Liver (tissue), 8 donors: ENCODE measurements at regions not wholly inside any gene's neighbourhood (a gene's known extent, or its start where the extent isn't known, plus 50 kb on each side); places are given as distances from the start of the nearest gene placed in this dataset.

Source experiments
- DNase-seq: peaks from one replicate; pipeline ENCODE4 v3.0.0-alpha.2; 2017; ENCODE audit warnings: low spot score
- H3K27ac ChIP-seq, 2 donors: one replicate each; pipeline ENCODE4 v1.7.0; 2013; ENCODE audit warnings: inconsistent platforms in 2 of 2, low read length in 2 of 2, control low read depth in 1 of 2, low read depth in 1 of 2, mild to moderate bottlenecking in 1 of 2
- H3K27me3 ChIP-seq, 4 donors: one replicate each; pipeline versions ENCODE4 v1.6.1 to v1.7.0; 2013; ENCODE audit warnings: low read length in 3 of 4, inconsistent platforms in 1 of 4, mild to moderate bottlenecking in 1 of 4, moderate library complexity in 1 of 4; ENCODE audit not compliant: control insufficient read depth in 4 of 4, insufficient read depth in 4 of 4
- H3K36me3 ChIP-seq, 4 donors: one replicate each; pipeline versions ENCODE4 v1.6.1 to v1.7.0; 2013; ENCODE audit warnings: low read length in 3 of 4, mild to moderate bottlenecking in 3 of 4, low read depth in 1 of 4, moderate library complexity in 1 of 4; ENCODE audit not compliant: control insufficient read depth in 4 of 4, insufficient read depth in 3 of 4
- H3K4me1 ChIP-seq, 4 donors: one replicate each; pipeline versions ENCODE4 v1.6.1 to v1.7.0; 2013; ENCODE audit warnings: low read length in 3 of 4, mild to moderate bottlenecking in 3 of 4, moderate library complexity in 1 of 4; ENCODE audit not compliant: control insufficient read depth in 4 of 4, insufficient read depth in 4 of 4
- H3K4me3 ChIP-seq, 3 donors: one replicate each; pipeline versions ENCODE4 v1.6.1 to v1.7.0; 2013; ENCODE audit warnings: low read length in 3 of 3, control low read depth in 1 of 3, low read depth in 1 of 3, mild to moderate bottlenecking in 1 of 3
- H3K9ac ChIP-seq, 2 donors: one replicate each; pipeline ENCODE4 v1.7.0; 2013; ENCODE audit warnings: low read length in 2 of 2, mild to moderate bottlenecking in 2 of 2, moderate library complexity in 2 of 2, control low read depth in 1 of 2, low read depth in 1 of 2
- H3K9me3 ChIP-seq, 4 donors: one replicate each; pipeline versions ENCODE4 v1.6.1 to v1.7.0; 2013; ENCODE audit warnings: low read length in 3 of 4; ENCODE audit not compliant: control insufficient read depth in 4 of 4
- ATF3 ChIP-seq: IDR thresholded peaks from 2 replicates; pipeline ENCODE4 v1.6.1; 2016; ENCODE audit warnings: antibody characterized with exemption
- CTCF ChIP-seq: fragments of 150-350 bp; IDR thresholded peaks from 2 replicates; pipeline ENCODE4 v1.5.1; 2017; ENCODE audit warnings: improper control_type of control experiment, low read depth, low read length; ENCODE audit not compliant: missing input control
- FOXA1 ChIP-seq: IDR thresholded peaks from 2 replicates; pipeline ENCODE4 v1.6.1; 2016; ENCODE audit warnings: antibody characterized with exemption
- GABPA ChIP-seq, 2 donors: IDR thresholded peaks in 1 of 2; conservative IDR thresholded peaks in 1 of 2; 2 replicates each; pipeline ENCODE4 v1.6.1; 2016; ENCODE audit warnings: antibody characterized with exemption in 2 of 2, mild to moderate bottlenecking in 1 of 2, moderate library complexity in 1 of 2
- HNF4A ChIP-seq, 2 donors: conservative IDR thresholded peaks; 2 replicates each; pipeline ENCODE4 v1.6.1; 2016; ENCODE audit warnings: antibody characterized with exemption in 2 of 2, mild to moderate bottlenecking in 2 of 2
- HNF4G ChIP-seq: IDR thresholded peaks from 2 replicates; pipeline ENCODE4 v1.6.1; 2016; ENCODE audit warnings: antibody characterized with exemption
- JUND ChIP-seq, 2 donors: IDR thresholded peaks; 2 replicates each; pipeline ENCODE4 v1.6.1; 2016; ENCODE audit warnings: antibody characterized with exemption in 2 of 2
- MAX ChIP-seq: IDR thresholded peaks from 2 replicates; pipeline ENCODE4 v1.6.1; 2016; ENCODE audit warnings: antibody characterized with exemption
- NR2F2 ChIP-seq: IDR thresholded peaks from 2 replicates; pipeline ENCODE4 v1.6.1; 2016; ENCODE audit warnings: antibody characterized with exemption
- RAD21 ChIP-seq, 2 donors: IDR thresholded peaks; 2 replicates each; pipeline ENCODE4 v1.6.1; 2016; ENCODE audit warnings: antibody characterized with exemption in 2 of 2, mild to moderate bottlenecking in 2 of 2
- REST ChIP-seq: IDR thresholded peaks from 2 replicates; pipeline ENCODE4 v1.6.1; 2016; ENCODE audit warnings: antibody characterized with exemption, mild to moderate bottlenecking
- RXRA ChIP-seq, 2 donors: IDR thresholded peaks; 2 replicates each; pipeline ENCODE4 v1.6.1; 2017 to 2018; ENCODE audit warnings: antibody characterized with exemption in 2 of 2, mild to moderate bottlenecking in 1 of 2
- SP1 ChIP-seq: IDR thresholded peaks from 2 replicates; pipeline ENCODE4 v1.6.1; 2018; ENCODE audit warnings: antibody characterized with exemption, mild to moderate bottlenecking
- TAF1 ChIP-seq: conservative IDR thresholded peaks from 2 replicates; pipeline ENCODE4 v1.6.1; 2016; ENCODE audit warnings: antibody characterized with exemption, mild to moderate bottlenecking
- YY1 ChIP-seq: IDR thresholded peaks from 2 replicates; pipeline ENCODE4 v1.6.1; 2016; ENCODE audit warnings: antibody characterized with exemption, mild to moderate bottlenecking
- WGBS: extraction: QIAGEN DNeasy Blood & Tissue Kit; methylation state at CpG from one replicate; pipeline ENCODE4 v1.1.7; 2013; 5-methylcytosine and 5-hydroxymethylcytosine counted together
- donor health status: healthy.
- donor health status: healthy.
- donor health status: healthy.
- donor health status: healthy.
- donor health status: healthy.

GRCh38 chr5:121263456-121263855 is 588.2 kb upstream of the FTMT start:
- no peaks in the 10 kb centered on the region for H3K9me3 ChIP-seq
- H3K4me3 ChIP-seq = no peak overlapping the region
- no peaks in the 10 kb centered on the region for H3K27me3 ChIP-seq
- no peak for TF ChIP-seq HNF4A (conservative IDR thresholded peaks at IDR 0.05)
- no peak for TF ChIP-seq HNF4G
- TF ChIP-seq SP1 = no peak
- TF ChIP-seq RAD21 (IDR thresholded peaks at IDR 0.05) = no peak
- no peak overlapping the region for H3K27ac ChIP-seq
- H3K36me3 ChIP-seq = no peaks in the 10 kb centered on the region
- H3K9ac ChIP-seq = no peak overlapping the region
- DNase-seq = no peak
- WGBS = 79% methylated on average over 3 of the region's 3 CpGs
- no peaks in the 10 kb centered on the region for H3K4me1 ChIP-seq

- TF ChIP-seq RXRA (IDR thresholded peaks at IDR 0.05) = no peak
- TF ChIP-seq RAD21 (IDR thresholded peaks at IDR 0.05) = no peak
- no peak for TF ChIP-seq REST
- H3K9me3 ChIP-seq = no peaks in the 10 kb centered on the region
- H3K9ac ChIP-seq = no peak overlapping the region
- DNase-seq = no peak
- 66% methylated on average over 3 of the region's 3 CpGs for WGBS
- H3K4me3 ChIP-seq = no peak overlapping the region
- H3K4me1 ChIP-seq = no peaks in the 10 kb centered on the region
- no peaks in the 10 kb centered on the region for H3K27me3 ChIP-seq
- no peaks in the 10 kb centered on the region for H3K36me3 ChIP-seq
- H3K27ac ChIP-seq = no peak overlapping the region
Measured at GRCh38 chr5:121264605-121265004, 587.1 kb upstream of the FTMT start.

GRCh38 chr5:121271546-121271945 is 580.1 kb upstream of the FTMT start:
- Histone ChIP-seq H3K27ac (no peak overlapping the region), H3K4me1 (no peaks in the 10 kb centered on the region), H3K4me3 (no peak overlapping the region), H3K9ac (no peak overlapping the region), H3K9me3 (no peaks in the 10 kb centered on the region), H3K27me3 (no peaks in the 10 kb centered on the region), H3K36me3 (no peaks in the 10 kb centered on the region)
- TF ChIP-seq MAX = no peak
- TF ChIP-seq YY1 = no peak
- TF ChIP-seq HNF4A (conservative IDR thresholded peaks at IDR 0.05) = no peak
- TF ChIP-seq TAF1 = no peak
- no peak for TF ChIP-seq JUND (IDR thresholded peaks at IDR 0.05)
- TF ChIP-seq NR2F2 = no peak
- TF ChIP-seq ATF3 = no peak
- TF ChIP-seq SP1 = no peak
- TF ChIP-seq RXRA (IDR thresholded peaks at IDR 0.05) = no peak
- TF ChIP-seq HNF4G = no peak
- no peak for TF ChIP-seq CTCF
- no peak for TF ChIP-seq GABPA (IDR thresholded peaks at IDR 0.05 in 1 of 2, conservative IDR thresholded peaks at IDR 0.05 in 1 of 2)
- no peak for TF ChIP-seq REST
- no peak for TF ChIP-seq FOXA1
- 72% methylated on average over 2 of the region's 2 CpGs for WGBS
- no peak for DNase-seq
